Astrocyte (in vitro differentiated cells and primary cell): ENCODE measurements at regions not wholly inside any gene's neighbourhood (a gene's known extent, or its start where the extent isn't known, plus 50 kb on each side); places are given as distances from the start of the nearest gene placed in this dataset.

Source experiments
- DNase-seq: peaks from one replicate; pipeline ENCODE4 v3.0.0-alpha.2; 2010; ENCODE audit warnings: low read depth
- FAIRE-seq: peaks from 2 replicates; lab custom pipeline; 2011; peaks lifted over from hg19 to GRCh38; lab: Jason Lieb, UNC
- H2AFZ ChIP-seq: 2 replicates; pipeline ENCODE4 v1.6.0; 2012; ENCODE audit warnings: low read depth, low read length, inconsistent platforms
- H3K27ac ChIP-seq: 2 replicates; pipeline ENCODE4 v1.5.1; 2011; ENCODE audit warnings: low read depth, low read length, inconsistent platforms
- H3K27me3 ChIP-seq: 2 replicates; pipeline ENCODE4 v1.6.0; 2011; ENCODE audit warnings: low read length, inconsistent platforms; ENCODE audit not compliant: insufficient read depth
- H3K36me3 ChIP-seq: 2 replicates; pipeline ENCODE4 v1.5.1; 2011; ENCODE audit warnings: low read length, inconsistent platforms; ENCODE audit not compliant: insufficient read depth
- H3K4me1 ChIP-seq: 2 replicates; pipeline ENCODE4 v1.5.1; 2011; ENCODE audit warnings: low read length, inconsistent platforms; ENCODE audit not compliant: insufficient read depth
- H3K4me2 ChIP-seq: 2 replicates; pipeline ENCODE4 v1.6.0; 2012; ENCODE audit warnings: low read length, inconsistent platforms
- H3K4me3 ChIP-seq: 2 replicates; pipeline ENCODE4 v1.5.1; 2011; ENCODE audit warnings: low read depth, mild to moderate bottlenecking, low read length, inconsistent platforms; ENCODE audit not compliant: insufficient read depth
- H3K79me2 ChIP-seq: 2 replicates; pipeline ENCODE4 v1.6.0; 2012; ENCODE audit warnings: mild to moderate bottlenecking, low read length, inconsistent platforms; ENCODE audit not compliant: insufficient read depth
- H3K9ac ChIP-seq: 2 replicates; pipeline ENCODE4 v1.6.0; 2012; ENCODE audit warnings: mild to moderate bottlenecking, low read length, inconsistent platforms
- H3K9me3 ChIP-seq: 2 replicates; pipeline ENCODE4 v1.5.1; 2012; ENCODE audit warnings: low read depth, mild to moderate bottlenecking, low read length, inconsistent platforms; ENCODE audit not compliant: insufficient read depth
- H4K20me1 ChIP-seq: 2 replicates; pipeline ENCODE4 v1.6.0; 2012; ENCODE audit warnings: low read length, inconsistent platforms; ENCODE audit not compliant: insufficient read depth
- H3K27ac Mint-ChIP-seq: one replicate; pipeline ENCODE4 v1.8.0; 2021; ENCODE audit warnings: mild to moderate bottlenecking, mixed read lengths; ENCODE audit not compliant: unreplicated experiment
- H3K27me3 Mint-ChIP-seq: one replicate; pipeline ENCODE4 v1.8.0; 2021; ENCODE audit warnings: low read depth, mixed read lengths; ENCODE audit not compliant: unreplicated experiment
- H3K36me3 Mint-ChIP-seq: one replicate; pipeline ENCODE4 v1.8.0; 2021; ENCODE audit warnings: low read depth, mixed read lengths; ENCODE audit not compliant: unreplicated experiment
- H3K4me1 Mint-ChIP-seq: one replicate; pipeline ENCODE4 v1.8.0; 2021; ENCODE audit warnings: low read depth, mixed read lengths; ENCODE audit not compliant: unreplicated experiment
- H3K4me3 Mint-ChIP-seq: one replicate; pipeline ENCODE4 v1.8.0; 2021; ENCODE audit warnings: mild to moderate bottlenecking, moderate library complexity, mixed read lengths; ENCODE audit not compliant: unreplicated experiment
- H3K9me3 Mint-ChIP-seq: one replicate; pipeline ENCODE4 v1.8.0; 2021; ENCODE audit warnings: mild to moderate bottlenecking, mixed read lengths; ENCODE audit not compliant: unreplicated experiment
- CTCF ChIP-seq: IDR thresholded peaks from 2 replicates; pipeline ENCODE4 v1.5.1; 2011; ENCODE audit warnings: low read depth, mild to moderate bottlenecking, inconsistent platforms, low read length, moderate library complexity; ENCODE audit not compliant: insufficient read depth
- EZH2 ChIP-seq: IDR thresholded peaks from 2 replicates; pipeline ENCODE4 v1.6.1; 2012; ENCODE audit warnings: mild to moderate bottlenecking, low read length, inconsistent platforms; ENCODE audit not compliant: insufficient read depth

GRCh38 chr13:34343413-34343940 lies 525.5 kb downstream of the RFC3 start:
- Mint-ChIP-seq H3K9me3 (no peaks in the 10 kb centered on the region), H3K36me3 (no peaks in the 10 kb centered on the region), H3K4me1 (peaks cover 7% of the 10 kb centered on the region), H3K27me3 (no peaks in the 10 kb centered on the region), H3K4me3 (no peak overlapping the region), H3K27ac (no peak overlapping the region)
- no peak overlapping the region for H3K4me2 ChIP-seq
- no peak overlapping the region for H3K9ac ChIP-seq
- no peaks in the 10 kb centered on the region for H3K9me3 ChIP-seq
- H3K36me3 ChIP-seq: no peaks in the 10 kb centered on the region
- no peak overlapping the region for H3K27ac ChIP-seq
- TF ChIP-seq CTCF (no peak), EZH2 (no peak)
- peaks cover 2% of the 10 kb centered on the region for H3K4me1 ChIP-seq
- DNase-seq: peak; percentile 53
- H4K20me1 ChIP-seq: no peaks in the 10 kb centered on the region
- no peak overlapping the region for H2AFZ ChIP-seq
- H3K4me3 ChIP-seq: no peak overlapping the region
- no peaks in the 10 kb centered on the region for H3K79me2 ChIP-seq
- no peak for FAIRE-seq
- H3K27me3 ChIP-seq: no peaks in the 10 kb centered on the region

- H3K4me1 Mint-ChIP-seq: peaks cover 15% of the 10 kb centered on the region
- no peak overlapping the region for H3K4me2 ChIP-seq
Measured at GRCh38 chr13:34344816-34345215, 526.9 kb downstream of the RFC3 start.

More at GRCh38 chr13:34344816-34345215, 526.9 kb downstream of the RFC3 start:
- no peak overlapping the region for H3K27ac Mint-ChIP-seq
- H4K20me1 ChIP-seq: no peaks in the 10 kb centered on the region
- no peaks in the 10 kb centered on the region for H3K79me2 ChIP-seq
- peaks cover 14% of the 10 kb centered on the region for H3K4me1 ChIP-seq
- H3K27ac ChIP-seq: no peak overlapping the region
- no peaks in the 10 kb centered on the region for H3K9me3 Mint-ChIP-seq
- no peak for FAIRE-seq
- H3K27me3 ChIP-seq: no peaks in the 10 kb centered on the region
- H3K4me3 ChIP-seq: no peak overlapping the region
- H3K9me3 ChIP-seq: no peaks in the 10 kb centered on the region
- no peak overlapping the region for H3K9ac ChIP-seq
- TF ChIP-seq EZH2: no peak
- no peak for TF ChIP-seq CTCF
- DNase-seq: peak; percentile 26
- H2AFZ ChIP-seq: no peak overlapping the region
- no peaks in the 10 kb centered on the region for H3K36me3 Mint-ChIP-seq
- H3K36me3 ChIP-seq: no peaks in the 10 kb centered on the region
- H3K27me3 Mint-ChIP-seq: no peaks in the 10 kb centered on the region
- H3K4me3 Mint-ChIP-seq: no peak overlapping the region
